Dermis blood vessel endothelial cell (primary cell): ENCODE measurements at regions not wholly inside any gene's neighbourhood (a gene's known extent, or its start where the extent isn't known, plus 50 kb on each side); places are given as distances from the start of the nearest gene placed in this dataset.

Experiments
- DNase-seq: peaks from one replicate; pipeline ENCODE4 v3.0.0; 2010

DNA sequence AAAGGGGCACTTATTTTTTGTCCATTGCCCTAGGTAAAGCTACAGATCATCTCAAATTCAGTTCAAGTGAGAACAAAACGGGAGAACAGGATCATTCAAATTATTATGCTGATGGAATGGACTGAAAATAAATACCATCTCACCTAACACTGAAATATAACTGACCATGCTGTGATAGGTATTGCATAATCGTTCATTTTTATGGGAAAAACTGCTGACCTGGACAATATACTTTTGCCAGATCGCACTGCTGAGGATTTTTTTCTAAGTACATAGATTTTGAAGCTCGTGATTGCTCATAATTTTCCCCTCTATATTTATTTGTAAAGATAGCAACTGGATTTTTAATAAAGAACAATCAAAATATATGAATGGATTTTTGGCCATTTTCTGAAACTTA lies 636.6 kb upstream of the NEGR1 start:
- DNase-seq, result no peak

GRCh38 chr1:72917920-72918319 lies 635.6 kb upstream of the NEGR1 start:
- no peak for DNase-seq

DNA sequence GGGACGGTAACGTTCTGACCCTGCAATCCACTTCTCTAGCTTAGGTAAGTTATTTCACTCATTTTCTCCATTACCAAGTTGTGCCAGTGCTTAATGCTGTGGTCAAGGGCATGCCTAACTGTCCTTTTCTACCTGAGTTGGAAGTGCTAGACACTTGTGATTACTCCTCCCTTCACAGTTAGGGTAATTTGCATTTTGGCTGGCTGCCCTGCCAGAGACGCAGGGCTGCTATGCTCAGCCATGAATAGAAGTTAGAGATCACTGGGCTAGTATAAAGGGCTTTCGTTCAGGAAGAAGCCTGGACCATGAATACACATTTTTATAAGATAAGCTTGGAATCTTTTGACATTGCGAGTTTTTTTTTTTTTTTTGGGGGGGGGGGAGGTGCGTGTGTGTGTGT lies 633.2 kb upstream of the NEGR1 start:
- no peak for DNase-seq

DNA sequence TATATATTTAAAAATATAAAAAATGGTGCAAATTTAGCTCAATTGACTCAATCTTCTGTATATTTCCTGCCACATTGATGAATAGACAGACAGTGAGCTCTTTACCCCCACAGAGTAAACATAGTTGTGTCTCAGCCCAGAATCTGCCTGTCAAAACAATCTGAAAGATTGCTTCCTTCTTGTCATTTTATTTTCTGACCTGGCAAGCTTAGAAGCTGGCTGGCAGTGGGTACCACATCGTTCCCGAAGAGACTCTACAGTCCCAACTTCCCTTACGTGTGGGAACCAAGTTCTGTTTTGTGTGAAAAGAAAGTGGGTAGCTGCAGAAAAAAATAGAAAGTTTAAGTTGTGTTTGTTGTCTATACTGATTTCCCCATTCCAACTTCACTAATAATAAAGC lies 629.3 kb upstream of the NEGR1 start:
- no peak for DNase-seq

- no peak for DNase-seq
Measured at GRCh38 chr1:72896256-72896655, 613.9 kb upstream of the NEGR1 start.

DNA sequence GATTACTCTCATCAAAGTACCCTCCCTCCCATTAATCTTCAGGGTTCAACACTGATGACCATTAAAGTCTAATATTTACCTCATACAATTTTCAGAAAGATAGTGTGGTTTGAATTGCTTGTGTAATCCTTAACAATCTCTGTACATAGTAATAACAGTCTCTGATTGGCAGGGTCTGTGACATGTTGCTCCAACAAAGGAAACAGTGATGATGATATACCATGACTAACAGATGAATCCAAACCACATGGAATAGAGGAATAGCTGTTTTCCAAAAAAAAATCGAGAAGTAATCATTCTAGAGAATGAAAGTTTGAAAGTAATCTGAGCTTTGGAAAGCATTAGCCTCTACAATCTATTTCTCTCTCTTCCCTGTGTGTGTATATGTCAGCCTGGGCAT lies 610.1 kb upstream of the NEGR1 start:
- DNase-seq, result no peak

- no peak for DNase-seq
Measured at GRCh38 chr1:72891976-72892375, 609.6 kb upstream of the NEGR1 start.

- no peak for DNase-seq
Measured at GRCh38 chr1:72885841-72886240, 603.5 kb upstream of the NEGR1 start.

DNA sequence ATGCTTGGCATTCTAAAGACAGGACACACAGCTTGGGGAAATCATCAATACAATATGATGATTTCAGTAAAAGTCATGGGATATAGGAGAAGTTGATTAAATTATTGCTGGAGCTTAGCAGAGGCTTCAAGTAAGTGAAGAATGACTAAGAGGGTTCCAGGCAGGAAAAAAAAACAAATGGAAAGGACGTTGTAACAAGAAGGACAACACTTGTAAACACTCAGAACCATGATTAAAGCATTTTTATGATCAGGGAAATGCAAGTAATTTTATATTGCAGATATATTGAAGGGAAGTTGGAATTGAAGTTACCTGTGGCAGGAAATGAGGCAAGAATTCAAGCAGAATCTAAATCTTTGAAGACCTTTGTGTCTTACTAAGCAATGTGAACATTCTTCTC lies 602.7 kb upstream of the NEGR1 start:
- no peak for DNase-seq

DNA sequence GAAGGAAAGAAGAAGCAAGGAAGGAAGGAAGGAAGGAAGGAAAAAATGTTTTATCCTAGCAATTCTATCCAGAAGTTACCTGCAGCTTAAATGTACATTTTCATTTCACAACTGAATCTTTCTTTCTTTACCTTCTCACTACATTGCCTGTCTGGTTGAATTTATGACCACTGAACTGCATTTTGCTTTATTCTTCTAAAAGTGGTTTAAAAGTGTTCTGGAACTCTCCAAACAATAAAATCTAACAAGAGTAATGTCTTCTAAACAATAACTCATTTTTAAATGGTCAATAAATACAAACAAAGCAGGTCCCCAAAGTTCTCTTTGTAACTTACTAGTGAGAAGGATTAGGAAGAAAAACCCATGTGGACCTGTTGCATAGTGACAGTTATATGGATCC lies 587.5 kb upstream of the NEGR1 start:
- no peak for DNase-seq

- DNase-seq, result no peak
Measured at GRCh38 chr1:72869441-72869840, 587.1 kb upstream of the NEGR1 start.

GRCh38 chr1:72851597-72851996 lies 569.3 kb upstream of the NEGR1 start:
- DNase-seq, result no peak

- no peak for DNase-seq
Measured at GRCh38 chr1:72848997-72849396, 566.7 kb upstream of the NEGR1 start.

DNA sequence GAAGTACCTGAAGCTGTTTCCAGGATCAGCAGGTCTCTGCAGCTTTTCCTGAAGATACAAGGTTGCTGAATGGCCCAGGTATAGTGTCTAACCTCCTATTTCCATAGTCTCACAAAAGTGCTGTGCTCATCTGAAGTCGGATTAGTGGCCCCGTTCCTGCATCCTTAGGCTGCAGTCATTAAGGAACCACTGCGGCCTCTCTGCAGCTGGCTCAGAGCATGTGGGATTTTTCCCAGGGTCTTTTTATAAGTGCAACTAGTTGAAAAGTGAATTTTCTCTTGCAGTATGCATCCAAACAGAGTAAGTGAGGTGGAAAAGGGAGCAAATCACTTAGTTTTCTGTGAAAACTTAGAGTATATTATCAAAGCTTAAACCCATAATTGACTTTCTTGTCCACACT lies 565.3 kb upstream of the NEGR1 start:
- no peak for DNase-seq

GRCh38 chr1:72846476-72847278 lies 564.3 kb upstream of the NEGR1 start:
- DNase-seq, result no peak

DNA sequence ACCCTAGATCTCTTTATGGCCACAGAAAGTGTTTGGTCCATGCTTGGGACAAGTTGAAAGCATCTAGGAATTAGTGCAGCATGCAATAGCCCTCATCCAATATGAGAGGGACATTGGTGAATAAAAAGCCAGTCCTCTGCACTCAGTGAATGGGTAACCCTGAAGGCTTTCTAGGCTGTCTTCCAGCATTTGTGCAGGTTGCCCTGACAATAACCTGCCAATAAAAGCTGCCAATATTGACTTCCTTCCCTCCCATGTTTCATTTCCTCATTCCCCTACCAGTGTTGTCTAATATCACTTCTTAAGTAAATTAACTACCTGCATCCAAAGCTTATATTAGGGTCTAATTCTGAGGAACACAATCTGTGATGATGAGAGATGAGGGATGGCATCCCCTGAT lies 563.6 kb upstream of the NEGR1 start:
- DNase-seq, result no peak

- peak; percentile 0 for DNase-seq
Measured at GRCh38 chr1:72845381-72845780, 563.0 kb upstream of the NEGR1 start.

DNA sequence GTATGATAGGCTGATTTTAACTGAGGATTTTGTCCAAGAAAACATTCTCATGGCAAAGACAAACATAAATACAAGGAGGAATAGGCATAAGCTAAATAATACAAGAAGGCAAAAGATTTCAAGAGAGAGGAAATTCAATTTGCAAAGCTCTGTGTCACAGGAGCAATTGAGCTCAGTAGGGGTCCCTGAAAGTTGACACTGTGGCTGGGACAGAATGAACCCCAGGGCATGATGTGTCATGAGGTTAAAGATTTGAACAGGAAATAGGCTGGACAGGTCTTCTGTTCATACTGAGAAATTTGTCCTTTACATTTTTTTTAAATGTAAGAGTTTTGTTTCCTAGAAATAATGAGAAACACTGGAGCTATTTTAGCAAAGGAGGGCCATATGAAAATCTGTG lies 555.4 kb upstream of the NEGR1 start:
- DNase-seq, result no peak

DNA sequence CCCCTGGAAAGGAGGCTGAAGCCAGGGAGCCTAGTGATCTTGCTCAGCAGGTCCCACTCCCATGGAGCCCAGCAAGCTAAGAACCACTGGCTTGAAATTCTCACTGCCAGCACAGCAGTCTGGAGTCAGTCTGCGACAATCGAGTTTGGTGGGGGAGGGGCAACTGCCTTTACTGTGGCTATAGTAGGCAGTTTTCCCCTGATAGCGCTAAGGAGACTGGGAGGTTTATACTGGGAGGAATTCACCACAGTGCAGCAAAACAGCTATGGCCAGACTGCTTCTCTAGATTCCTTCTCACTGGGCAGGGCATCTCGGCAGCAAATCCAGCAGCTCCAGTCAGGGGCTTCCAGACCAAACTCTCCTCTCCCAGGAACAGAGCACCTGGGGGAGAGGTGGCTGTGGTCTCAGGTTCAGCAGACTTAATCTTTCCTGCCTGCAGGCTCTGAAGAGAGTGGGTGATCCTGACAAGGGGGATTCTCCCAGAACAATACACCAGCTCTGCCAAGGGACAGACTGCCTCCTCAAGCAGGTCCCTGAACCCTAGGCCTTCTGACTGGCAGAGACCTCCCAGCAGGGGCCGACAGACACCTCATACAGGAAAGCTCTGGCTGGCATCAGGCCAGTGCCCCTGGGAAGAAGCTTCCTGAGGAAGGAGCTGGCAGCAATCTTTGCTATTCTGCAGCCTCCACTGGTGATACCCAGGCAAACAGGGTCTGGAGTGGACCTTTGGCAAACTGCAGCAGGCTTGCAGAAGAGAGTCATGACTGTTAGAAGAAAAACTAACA lies 548.5 kb upstream of the NEGR1 start:
- DNase-seq, result no peak

DNA sequence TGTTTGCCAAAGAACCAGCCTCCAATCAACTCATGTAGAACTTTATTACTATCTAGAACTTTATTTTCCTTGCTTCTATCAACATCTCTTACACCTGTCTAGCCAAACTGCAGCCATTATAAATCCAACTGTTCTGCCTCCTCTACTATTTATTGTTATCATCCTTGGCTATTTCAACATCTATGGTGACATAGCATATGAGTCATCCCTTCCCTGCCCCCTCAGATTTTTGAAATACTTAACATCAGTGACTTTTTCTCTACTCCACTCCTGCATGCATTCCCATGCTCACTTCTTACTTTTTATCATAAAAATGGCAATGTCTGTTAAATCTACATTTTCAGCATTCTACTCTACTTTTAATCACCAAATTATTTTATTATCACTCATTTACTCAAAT lies 544.9 kb upstream of the NEGR1 start:
- DNase-seq, result no peak

GRCh38 chr1:72804541-72804940 lies 522.2 kb upstream of the NEGR1 start:
- no peak for DNase-seq

DNA sequence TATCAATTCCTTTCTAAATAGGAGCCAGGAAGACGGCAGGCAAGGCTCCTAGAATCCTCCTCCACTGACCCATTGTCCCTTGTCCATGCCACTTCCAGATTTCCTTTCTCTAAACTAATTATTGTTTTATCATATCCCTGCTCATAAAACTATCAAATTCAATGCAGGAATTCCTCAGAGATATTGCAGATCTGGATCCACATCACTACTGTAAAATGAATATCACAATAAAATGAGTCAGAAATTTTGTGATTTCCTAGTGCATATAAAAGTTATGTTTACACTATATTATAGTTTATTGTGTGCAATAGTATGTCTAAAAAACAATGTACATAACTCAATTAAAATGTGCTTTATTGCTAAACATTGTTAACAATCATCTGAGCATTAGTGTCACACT lies 498.7 kb upstream of the NEGR1 start:
- no peak for DNase-seq

DNA sequence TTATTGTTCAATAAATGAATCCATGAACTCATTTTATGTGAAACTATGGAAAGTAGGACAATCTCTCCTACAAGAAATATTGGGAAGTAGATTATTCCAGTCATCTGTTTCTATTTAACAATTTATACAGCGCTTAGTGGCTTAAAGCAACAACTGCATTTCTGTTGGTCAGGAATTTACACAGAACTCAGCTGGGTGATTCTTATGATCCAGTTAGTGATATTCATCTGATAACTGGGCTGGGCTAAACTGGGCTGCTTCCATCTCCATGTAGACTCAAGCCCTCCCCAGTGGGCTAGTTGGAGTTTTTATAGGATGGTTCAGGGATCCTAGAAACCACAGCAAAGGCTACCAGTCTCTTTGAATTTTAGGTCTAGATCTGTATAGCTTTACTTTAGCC lies 497.9 kb upstream of the NEGR1 start:
- DNase-seq, result no peak

GRCh38 chr1:72777918-72778317 lies 495.6 kb upstream of the NEGR1 start:
- no peak for DNase-seq
